WTC11 (cell line): ENCODE measurements at regions not wholly inside any gene's neighbourhood (a gene's known extent, or its start where the extent isn't known, plus 50 kb on each side); places are given as distances from the start of the nearest gene placed in this dataset.

ENCODE experiments used
- CTCF ChIP-seq: fragments of 200-600 bp; IDR thresholded peaks from 2 replicates; pipeline ENCODE4 v1.8.0; 2022; ENCODE audit warnings: antibody characterized with exemption
- GRHL2 ChIP-seq: fragments of 250-450 bp; sonication (Bioruptor Pico); IDR thresholded peaks from 2 replicates; pipeline ENCODE4 v1.8.0; 2022; ENCODE audit warnings: mild to moderate bottlenecking, moderate library complexity; ENCODE audit not compliant: insufficient replicate concordance, severe bottlenecking
- MAX ChIP-seq: sonication (generic); formaldehyde crosslinking; IDR thresholded peaks from 2 replicates; pipeline ENCODE4 v1.8.0; 2022; ENCODE audit warnings: mild to moderate bottlenecking, missing genetic modification reagents

- TF ChIP-seq MAX (CRISPR knock-in tag) (no peak), CTCF (no peak), GRHL2 (CRISPR knock-in tag) (no peak)
These were observed 1403.1 kb upstream of the TENM3 start for GRCh38 chr4:180840142-180840541.
